ENCODE measurements at regions not wholly inside any gene's neighbourhood (a gene's known extent, or its start where the extent isn't known, plus 50 kb on each side); places are given as distances from the start of the nearest gene placed in this dataset.

GRCh38 chr5:156170351-156170961, 156.5 kb upstream of the SGCD start:
- H3K56ac ChIP-seq (replicated peaks; ENCODE audit: insufficient read length, low read depth, low read length), result no peak overlapping the region
- H2BK15ac ChIP-seq (ENCODE audit: low read length), result no peak overlapping the region
- no peaks in the 10 kb centered on the region for H3K4me1 ChIP-seq (replicated peaks in 1 of 4; ENCODE audit: control insufficient read depth in 3 of 4, insufficient read depth in 4 of 4, low read length in 3 of 4)
- no peak overlapping the region for H3K14ac ChIP-seq (ENCODE audit: insufficient read length)
- no peak overlapping the region for H3K4ac ChIP-seq (replicated peaks; ENCODE audit: insufficient read length, low read depth, low read length)
- H2BK12ac ChIP-seq (ENCODE audit: low read depth, low read length), result no peak overlapping the region
- no peak overlapping the region for H2AK5ac ChIP-seq (ENCODE audit: low read depth, low read length)
- no peak for DNase-seq (ENCODE audit: low read depth in 1 of 2, low spot score in 2 of 2)
- no peak overlapping the region for H4K5ac ChIP-seq (ENCODE audit: insufficient read length, low read depth, low read length)
- no peak overlapping the region for H4K91ac ChIP-seq (replicated peaks; ENCODE audit: insufficient read length, low read length)
- H2BK5ac ChIP-seq (ENCODE audit: low read depth, low read length), result no peak overlapping the region
- no peak overlapping the region for H3K27ac ChIP-seq (ENCODE audit: low read depth, low read length)
- no peak overlapping the region for H3K18ac ChIP-seq (ENCODE audit: extremely low read depth, low read length)
- no peaks in the 10 kb centered on the region for H3K9me3 ChIP-seq (ENCODE audit: insufficient read depth in 2 of 2, low read depth in 1 of 2, low read length in 1 of 2)
- no peaks in the 10 kb centered on the region for H4K20me1 ChIP-seq (replicated peaks in 1 of 2; ENCODE audit: control insufficient read depth in 1 of 2, insufficient read depth in 2 of 2, low read length in 2 of 2)
- no peak overlapping the region for H4K8ac ChIP-seq (ENCODE audit: extremely low read depth, insufficient read depth, low read length)
- POLR2A ChIA-PET (ENCODE audit: partially characterized antibody), result no interaction called here
- TF ChIP-seq GTF2F1 (IDR thresholded peaks at IDR 0.05; ENCODE audit: borderline replicate concordance, low read depth, low read length) (no peak), GABPA (IDR thresholded peaks at IDR 0.05; ENCODE audit: borderline replicate concordance, insufficient read depth, low read length) (no peak), FOSL1 (IDR thresholded peaks at IDR 0.05; ENCODE audit: insufficient read depth, low read depth, low read length) (no peak), SP1 (IDR thresholded peaks at IDR 0.05; ENCODE audit: low read depth, low read length) (no peak), SUZ12 (IDR thresholded peaks at IDR 0.05; ENCODE audit: low read length) (no peak), CHD1 (IDR thresholded peaks at IDR 0.05; ENCODE audit: low read depth, low read length) (no peak), KDM1A (IDR thresholded peaks at IDR 0.05; ENCODE audit: borderline replicate concordance, low read length) (no peak), NRF1 (IDR thresholded peaks at IDR 0.05; ENCODE audit: low read depth, low read length) (no peak)
- TF ChIP-seq, protein P1, sequence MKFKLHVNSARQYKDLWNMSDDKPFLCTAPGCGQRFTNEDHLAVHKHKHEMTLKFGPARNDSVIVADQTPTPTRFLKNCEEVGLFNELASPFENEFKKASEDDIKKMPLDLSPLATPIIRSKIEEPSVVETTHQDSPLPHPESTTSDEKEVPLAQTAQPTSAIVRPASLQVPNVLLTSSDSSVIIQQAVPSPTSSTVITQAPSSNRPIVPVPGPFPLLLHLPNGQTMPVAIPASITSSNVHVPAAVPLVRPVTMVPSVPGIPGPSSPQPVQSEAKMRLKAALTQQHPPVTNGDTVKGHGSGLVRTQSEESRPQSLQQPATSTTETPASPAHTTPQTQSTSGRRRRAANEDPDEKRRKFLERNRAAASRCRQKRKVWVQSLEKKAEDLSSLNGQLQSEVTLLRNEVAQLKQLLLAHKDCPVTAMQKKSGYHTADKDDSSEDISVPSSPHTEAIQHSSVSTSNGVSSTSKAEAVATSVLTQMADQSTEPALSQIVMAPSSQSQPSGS (IDR thresholded peaks at IDR 0.05; ENCODE audit: low read length), result no peak
- no peaks in the 10 kb centered on the region for H3K36me3 ChIP-seq (ENCODE audit: control insufficient read depth in 2 of 4, insufficient read depth in 4 of 4, low read length in 3 of 4)
- H3K23ac ChIP-seq (ENCODE audit: insufficient read length), result no peak overlapping the region
- no peaks in the 10 kb centered on the region for H3K23me2 ChIP-seq (ENCODE audit: low read depth, low read length)
- H3K4me2 ChIP-seq (ENCODE audit: insufficient read depth in 1 of 2, low read depth in 2 of 2, low read length in 2 of 2), result no peak overlapping the region
- H2BK120ac ChIP-seq (replicated peaks; ENCODE audit: low read depth, low read length), result no peak overlapping the region
- CTCF ChIA-PET (ENCODE audit: partially characterized antibody), result no interaction called here
- no peak overlapping the region for H2AFZ ChIP-seq (ENCODE audit: low read length)
- 95% methylated on average over 4 of the region's 4 CpGs; no CpG with 5 or more reads in 1 of the 2 experiments for WGBS, 2 experiments (ENCODE audit: extremely low coverage in 1 of 2, insufficient coverage in 1 of 2, insufficient read length in 1 of 2, insufficient replicate concordance in 2 of 2, low coverage in 1 of 2, low lambda C conversion rate in 2 of 2, missing lambda C conversion rate in 1 of 2)
- no peaks in the 10 kb centered on the region for H3K27me3 ChIP-seq (replicated peaks in 1 of 4; ENCODE audit: control insufficient read depth in 3 of 4, extremely low read depth in 1 of 4, insufficient read depth in 3 of 4, low read length in 3 of 4)
- FAIRE-seq, result no peak
- no peaks in the 10 kb centered on the region for H3K79me1 ChIP-seq (ENCODE audit: low read depth, low read length)
- no peak overlapping the region for H3K9ac ChIP-seq (replicated peaks in 1 of 4; ENCODE audit: extremely low read depth in 1 of 4, low read depth in 3 of 4, low read length in 3 of 4)
- no peak overlapping the region for H2BK20ac ChIP-seq (ENCODE audit: low read length)
- no peaks in the 10 kb centered on the region for H3K79me2 ChIP-seq (ENCODE audit: control insufficient read depth in 1 of 2, insufficient read depth in 2 of 2, low read length in 2 of 2)
- H3K4me3 ChIP-seq (ENCODE audit: extremely low read depth in 1 of 4, insufficient read depth in 2 of 4, low read depth in 3 of 4, low read length in 4 of 4), result no peak overlapping the region

Data from H1 (cell line).